Neural cell (in vitro differentiated cells): ENCODE measurements at regions not wholly inside any gene's neighbourhood (a gene's known extent, or its start where the extent isn't known, plus 50 kb on each side); places are given as distances from the start of the nearest gene placed in this dataset.

ENCODE experiments used
- EP300 ChIP-seq: fragments of 450-650 bp; conservative IDR thresholded peaks from 2 replicates; pipeline ENCODE4 v1.6.1; 2014; ENCODE audit warnings: antibody characterized with exemption, mild to moderate bottlenecking, moderate library complexity; ENCODE audit not compliant: poor library complexity, severe bottlenecking
- EZH2 ChIP-seq: fragments of 200-600, 300-800 bp; shearing (Covaris generic), sonication (generic); IDR thresholded peaks from 2 replicates; pipeline ENCODE4 v1.6.1; 2014; ENCODE audit warnings: antibody characterized with exemption, low read length, borderline replicate concordance, mild to moderate bottlenecking; ENCODE audit not compliant: insufficient read depth, poor library complexity, severe bottlenecking
- MXI1 ChIP-seq: fragments of 450-650 bp; conservative IDR thresholded peaks from 2 replicates; pipeline ENCODE4 v1.6.1; 2014; ENCODE audit warnings: antibody characterized with exemption, mild to moderate bottlenecking; ENCODE audit not compliant: poor library complexity, severe bottlenecking
- POLR2AphosphoS5 ChIP-seq: IDR thresholded peaks from 2 replicates; pipeline ENCODE4 v1.6.1; 2012
- TF ChIP-seq, protein P1 (sequence below): fragments of 450-650 bp; IDR thresholded peaks from 2 replicates; pipeline ENCODE4 v1.5.1; 2014; ENCODE audit warnings: antibody characterized with exemption, mild to moderate bottlenecking, moderate library complexity; ENCODE audit not compliant: poor library complexity, severe bottlenecking
- TF ChIP-seq, protein P2 (sequence below): IDR thresholded peaks from 2 replicates; pipeline ENCODE4 v1.6.1; 2012; ENCODE audit warnings: borderline replicate concordance

- TF ChIP-seq MXI1 (no peak), POLR2AphosphoS5 (no peak), EP300 (no peak), EZH2 (no peak)
- TF ChIP-seq, protein P1, sequence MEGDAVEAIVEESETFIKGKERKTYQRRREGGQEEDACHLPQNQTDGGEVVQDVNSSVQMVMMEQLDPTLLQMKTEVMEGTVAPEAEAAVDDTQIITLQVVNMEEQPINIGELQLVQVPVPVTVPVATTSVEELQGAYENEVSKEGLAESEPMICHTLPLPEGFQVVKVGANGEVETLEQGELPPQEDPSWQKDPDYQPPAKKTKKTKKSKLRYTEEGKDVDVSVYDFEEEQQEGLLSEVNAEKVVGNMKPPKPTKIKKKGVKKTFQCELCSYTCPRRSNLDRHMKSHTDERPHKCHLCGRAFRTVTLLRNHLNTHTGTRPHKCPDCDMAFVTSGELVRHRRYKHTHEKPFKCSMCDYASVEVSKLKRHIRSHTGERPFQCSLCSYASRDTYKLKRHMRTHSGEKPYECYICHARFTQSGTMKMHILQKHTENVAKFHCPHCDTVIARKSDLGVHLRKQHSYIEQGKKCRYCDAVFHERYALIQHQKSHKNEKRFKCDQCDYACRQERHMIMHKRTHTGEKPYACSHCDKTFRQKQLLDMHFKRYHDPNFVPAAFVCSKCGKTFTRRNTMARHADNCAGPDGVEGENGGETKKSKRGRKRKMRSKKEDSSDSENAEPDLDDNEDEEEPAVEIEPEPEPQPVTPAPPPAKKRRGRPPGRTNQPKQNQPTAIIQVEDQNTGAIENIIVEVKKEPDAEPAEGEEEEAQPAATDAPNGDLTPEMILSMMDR: no peak
- TF ChIP-seq, protein P2, sequence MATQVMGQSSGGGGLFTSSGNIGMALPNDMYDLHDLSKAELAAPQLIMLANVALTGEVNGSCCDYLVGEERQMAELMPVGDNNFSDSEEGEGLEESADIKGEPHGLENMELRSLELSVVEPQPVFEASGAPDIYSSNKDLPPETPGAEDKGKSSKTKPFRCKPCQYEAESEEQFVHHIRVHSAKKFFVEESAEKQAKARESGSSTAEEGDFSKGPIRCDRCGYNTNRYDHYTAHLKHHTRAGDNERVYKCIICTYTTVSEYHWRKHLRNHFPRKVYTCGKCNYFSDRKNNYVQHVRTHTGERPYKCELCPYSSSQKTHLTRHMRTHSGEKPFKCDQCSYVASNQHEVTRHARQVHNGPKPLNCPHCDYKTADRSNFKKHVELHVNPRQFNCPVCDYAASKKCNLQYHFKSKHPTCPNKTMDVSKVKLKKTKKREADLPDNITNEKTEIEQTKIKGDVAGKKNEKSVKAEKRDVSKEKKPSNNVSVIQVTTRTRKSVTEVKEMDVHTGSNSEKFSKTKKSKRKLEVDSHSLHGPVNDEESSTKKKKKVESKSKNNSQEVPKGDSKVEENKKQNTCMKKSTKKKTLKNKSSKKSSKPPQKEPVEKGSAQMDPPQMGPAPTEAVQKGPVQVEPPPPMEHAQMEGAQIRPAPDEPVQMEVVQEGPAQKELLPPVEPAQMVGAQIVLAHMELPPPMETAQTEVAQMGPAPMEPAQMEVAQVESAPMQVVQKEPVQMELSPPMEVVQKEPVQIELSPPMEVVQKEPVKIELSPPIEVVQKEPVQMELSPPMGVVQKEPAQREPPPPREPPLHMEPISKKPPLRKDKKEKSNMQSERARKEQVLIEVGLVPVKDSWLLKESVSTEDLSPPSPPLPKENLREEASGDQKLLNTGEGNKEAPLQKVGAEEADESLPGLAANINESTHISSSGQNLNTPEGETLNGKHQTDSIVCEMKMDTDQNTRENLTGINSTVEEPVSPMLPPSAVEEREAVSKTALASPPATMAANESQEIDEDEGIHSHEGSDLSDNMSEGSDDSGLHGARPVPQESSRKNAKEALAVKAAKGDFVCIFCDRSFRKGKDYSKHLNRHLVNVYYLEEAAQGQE: no peak
Observed at GRCh38 chr1:99365545-99365944, 101.3 kb downstream of the PLPPR4 start.
